Tibial artery (tissue), 4 donors: ENCODE measurements at regions not wholly inside any gene's neighbourhood (a gene's known extent, or its start where the extent isn't known, plus 50 kb on each side); places are given as distances from the start of the nearest gene placed in this dataset.

Source experiments
- DNase-seq, 2 donors: peaks; one replicate each; pipeline ENCODE4 v3.0.0-alpha.2; 2019
- H3K27ac ChIP-seq, 2 donors: fragments of 200-600 bp; sonication (generic) in 1 of 2; 1 replicate in 1 of 2; 2 replicates in 1 of 2; pipeline ENCODE4 v1.5.1; 2018 to 2019; ENCODE audit warnings: mild to moderate bottlenecking in 1 of 2
- H3K27me3 ChIP-seq, 2 donors: fragments of 200-600 bp; sonication (generic) in 1 of 2; one replicate each; pipeline versions ENCODE4 v1.5.1 to v1.6.0; 2016 to 2019
- H3K36me3 ChIP-seq, 3 donors: fragments of 200-600 bp; sonication (generic) in 2 of 3; one replicate each; pipeline ENCODE4 v1.5.1; 2016 to 2019; ENCODE audit warnings: mild to moderate bottlenecking in 2 of 3
- H3K4me1 ChIP-seq, 4 donors: fragments of 200-600 bp; sonication (generic) in 2 of 4; 1 replicate in 3 of 4; 2 replicates in 1 of 4; pipeline ENCODE4 v1.5.1; 2016 to 2019
- H3K4me3 ChIP-seq, 2 donors: fragments of 200-600 bp; sonication (generic) in 1 of 2; 1 replicate in 1 of 2; 2 replicates in 1 of 2; pipeline ENCODE4 v1.5.1; 2018 to 2019; ENCODE audit warnings: mild to moderate bottlenecking in 2 of 2
- H3K9me3 ChIP-seq, 3 donors: fragments of 200-600 bp; sonication (generic) in 1 of 3; one replicate each; pipeline ENCODE4 v1.5.1; 2016 to 2019
- intact Hi-C: fragments of 100-400 bp; cut with DNase I; formaldehyde crosslinking; loops from one replicate; pipeline ENCODE4 v1.15.0; 2023; ENCODE audit warnings: low total_unique reads
- TF ChIP-seq, protein P1 (sequence below), 2 experiments: fragments of 200-600 bp in 1 of 2; fragments of 450-650 bp in 1 of 2; IDR thresholded peaks; one replicate each; pipeline ENCODE4 v1.5.1; 2017 to 2019; ENCODE audit warnings: antibody characterized with exemption in 2 of 2, mild to moderate bottlenecking in 1 of 2, moderate library complexity in 1 of 2

DNA sequence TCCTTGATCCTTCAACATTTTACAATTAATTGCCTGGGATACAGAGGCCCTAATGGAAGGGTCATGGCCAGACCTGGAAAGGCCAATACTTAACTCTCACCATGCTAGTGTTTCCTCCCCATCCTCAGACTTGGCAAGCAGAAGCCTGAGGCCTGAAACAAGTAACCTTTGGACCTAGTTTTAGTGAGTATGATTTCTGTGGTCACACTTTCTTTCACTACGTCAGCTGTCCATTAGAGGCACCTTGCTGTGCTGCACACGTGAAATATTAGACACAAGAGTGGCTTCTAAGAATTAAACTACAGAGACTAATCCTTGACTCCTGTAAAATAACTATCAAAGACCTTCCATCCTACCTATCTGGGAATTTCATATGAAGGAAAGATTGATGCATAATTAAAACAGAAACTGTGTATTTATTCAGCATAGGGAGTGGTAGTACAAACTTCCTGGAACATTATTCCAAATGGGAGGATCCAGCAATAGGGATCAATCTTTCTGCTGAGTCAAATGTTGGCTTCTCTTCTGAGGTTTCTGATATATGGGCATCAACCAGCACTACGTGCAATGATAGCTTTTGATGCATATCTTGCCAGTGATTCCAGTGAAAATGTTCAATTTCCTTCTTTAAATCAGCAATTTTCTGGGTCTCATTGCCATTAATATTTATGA, 249.7 kb downstream of the IKZF2 start:
- Histone ChIP-seq H3K27ac (no peak overlapping the region), H3K27me3 (no peaks in the 10 kb centered on the region), H3K4me1 (no peaks in the 10 kb centered on the region), H3K36me3 (no peaks in the 10 kb centered on the region), H3K4me3 (no peak overlapping the region), H3K9me3 (no peaks in the 10 kb centered on the region)
- TF ChIP-seq, protein P1, sequence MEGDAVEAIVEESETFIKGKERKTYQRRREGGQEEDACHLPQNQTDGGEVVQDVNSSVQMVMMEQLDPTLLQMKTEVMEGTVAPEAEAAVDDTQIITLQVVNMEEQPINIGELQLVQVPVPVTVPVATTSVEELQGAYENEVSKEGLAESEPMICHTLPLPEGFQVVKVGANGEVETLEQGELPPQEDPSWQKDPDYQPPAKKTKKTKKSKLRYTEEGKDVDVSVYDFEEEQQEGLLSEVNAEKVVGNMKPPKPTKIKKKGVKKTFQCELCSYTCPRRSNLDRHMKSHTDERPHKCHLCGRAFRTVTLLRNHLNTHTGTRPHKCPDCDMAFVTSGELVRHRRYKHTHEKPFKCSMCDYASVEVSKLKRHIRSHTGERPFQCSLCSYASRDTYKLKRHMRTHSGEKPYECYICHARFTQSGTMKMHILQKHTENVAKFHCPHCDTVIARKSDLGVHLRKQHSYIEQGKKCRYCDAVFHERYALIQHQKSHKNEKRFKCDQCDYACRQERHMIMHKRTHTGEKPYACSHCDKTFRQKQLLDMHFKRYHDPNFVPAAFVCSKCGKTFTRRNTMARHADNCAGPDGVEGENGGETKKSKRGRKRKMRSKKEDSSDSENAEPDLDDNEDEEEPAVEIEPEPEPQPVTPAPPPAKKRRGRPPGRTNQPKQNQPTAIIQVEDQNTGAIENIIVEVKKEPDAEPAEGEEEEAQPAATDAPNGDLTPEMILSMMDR (IDR thresholded peaks at IDR 0.05), result no peak
- intact Hi-C loops, result no loop called here
- no peak for DNase-seq

DNA sequence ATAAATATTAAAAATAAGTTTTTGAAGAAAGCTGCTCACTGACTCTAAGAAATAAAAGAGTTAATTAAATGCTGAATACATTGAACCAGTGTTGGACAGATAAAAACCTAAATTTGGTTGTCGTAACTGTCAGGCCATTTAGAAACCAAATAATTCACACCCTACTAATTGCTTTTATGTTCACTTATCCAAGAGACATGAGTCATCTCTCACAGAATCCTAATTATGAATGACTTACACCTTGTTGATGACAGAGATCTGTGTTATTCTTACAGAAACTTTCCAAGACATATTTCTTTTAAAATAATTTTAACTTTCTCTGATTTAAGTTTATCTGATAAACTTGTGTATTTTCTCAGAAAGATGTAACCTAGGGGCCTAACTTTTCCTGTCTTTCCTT, 250.7 kb downstream of the IKZF2 start:
- no peak for DNase-seq
- no peaks in the 10 kb centered on the region for H3K4me1 ChIP-seq
- intact Hi-C loops, result no loop called here
- H3K9me3 ChIP-seq, result no peaks in the 10 kb centered on the region
- H3K4me3 ChIP-seq, result no peak overlapping the region
- no peak overlapping the region for H3K27ac ChIP-seq
- TF ChIP-seq, protein P1 (IDR thresholded peaks at IDR 0.05), result no peak
- H3K27me3 ChIP-seq, result no peaks in the 10 kb centered on the region
- no peaks in the 10 kb centered on the region for H3K36me3 ChIP-seq

DNA sequence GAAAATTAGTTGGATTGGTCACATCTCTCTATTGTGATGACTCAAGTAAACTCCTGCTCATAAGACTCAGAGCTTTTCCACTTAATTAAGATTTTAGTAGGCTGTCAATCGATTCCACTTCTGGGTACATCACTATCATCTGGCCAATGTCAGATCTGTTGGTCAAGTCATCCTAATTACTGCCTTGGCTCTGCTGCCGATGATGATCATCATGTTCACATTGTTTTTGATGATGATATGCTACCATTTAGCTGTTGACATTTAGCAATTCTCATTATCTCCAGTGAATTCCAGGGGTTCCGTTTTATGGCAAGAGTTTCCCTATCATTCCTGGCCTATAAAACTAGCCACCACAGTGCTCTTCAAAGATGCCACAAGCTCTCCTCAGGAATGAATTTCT, 253.4 kb downstream of the IKZF2 start:
- TF ChIP-seq, protein P1 (IDR thresholded peaks at IDR 0.05), result no peak
- DNase-seq, result no peak
- Histone ChIP-seq H3K4me1 (no peaks in the 10 kb centered on the region), H3K27me3 (no peaks in the 10 kb centered on the region), H3K4me3 (no peak overlapping the region), H3K9me3 (no peaks in the 10 kb centered on the region), H3K27ac (no peak overlapping the region), H3K36me3 (no peaks in the 10 kb centered on the region)
- intact Hi-C loops, result no loop called here

DNA sequence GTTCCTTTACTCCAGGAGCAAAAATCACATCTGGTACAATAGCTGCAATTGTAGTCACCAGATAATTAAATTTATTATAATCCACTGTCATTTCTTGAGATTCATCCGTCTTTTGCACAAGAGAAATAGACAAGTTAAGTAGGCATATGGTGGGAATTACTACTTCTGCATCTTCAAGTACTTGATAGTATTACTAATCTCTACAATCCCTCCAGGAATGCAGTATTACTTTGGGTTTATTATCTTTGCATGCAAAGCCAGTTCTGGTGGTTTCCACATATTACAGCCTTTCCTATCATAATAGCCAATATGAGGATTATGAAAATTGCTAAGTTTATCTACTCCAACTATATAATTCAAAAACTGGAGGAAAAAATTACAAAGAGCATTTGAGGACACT, 254.1 kb downstream of the IKZF2 start:
- no peak for DNase-seq
- intact Hi-C loops, result no loop called here

DNA sequence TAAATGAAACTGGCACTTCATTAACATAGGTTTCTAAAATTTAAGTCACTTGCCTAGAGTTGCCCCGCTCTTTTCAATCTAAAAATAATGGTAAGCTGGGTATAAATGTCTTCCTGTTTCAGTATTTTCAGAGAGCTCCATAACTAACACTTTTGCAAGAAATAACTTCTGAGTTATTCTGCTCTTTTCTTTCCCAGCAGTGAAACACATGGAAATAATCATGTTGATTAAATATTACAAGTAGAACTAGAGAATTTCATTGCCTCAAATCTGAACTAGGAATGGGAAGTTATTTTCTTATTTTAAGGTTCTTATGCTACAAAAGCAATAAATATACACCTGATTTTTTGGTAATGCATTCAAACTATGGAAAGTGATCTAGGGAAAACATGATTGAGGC, 257.4 kb downstream of the IKZF2 start:
- Histone ChIP-seq H3K4me1 (no peaks in the 10 kb centered on the region), H3K9me3 (no peaks in the 10 kb centered on the region), H3K36me3 (no peaks in the 10 kb centered on the region), H3K27me3 (no peaks in the 10 kb centered on the region), H3K4me3 (no peak overlapping the region), H3K27ac (no peak overlapping the region)
- TF ChIP-seq, protein P1 (IDR thresholded peaks at IDR 0.05), result no peak
- no peak for DNase-seq
- intact Hi-C loops, result loop anchor here (5.0 kb wide), 1 partner anchor 52 kb away; no protein-coding TSS in a partner anchor

More for the DNA sequence above, 254.1 kb downstream of the IKZF2 start:
- no peaks in the 10 kb centered on the region for H3K36me3 ChIP-seq
- H3K4me3 ChIP-seq, result no peak overlapping the region
- no peak overlapping the region for H3K27ac ChIP-seq
- no peaks in the 10 kb centered on the region for H3K27me3 ChIP-seq
- H3K4me1 ChIP-seq, result no peaks in the 10 kb centered on the region
- no peaks in the 10 kb centered on the region for H3K9me3 ChIP-seq
- TF ChIP-seq, protein P1 (IDR thresholded peaks at IDR 0.05), result no peak
